SK-N-MC (cell line): ENCODE measurements at regions not wholly inside any gene's neighbourhood (a gene's known extent, or its start where the extent isn't known, plus 50 kb on each side); places are given as distances from the start of the nearest gene placed in this dataset.

ENCODE experiments used
- DNase-seq: peaks from one replicate; pipeline ENCODE4 v3.0.0-alpha.2; 2011; ENCODE audit warnings: low read depth, low spot score
- H3K27ac ChIP-seq: fragments of 200-600 bp; sonication (generic); 2 replicates; pipeline ENCODE4 v1.5.1; 2016; ENCODE audit warnings: mixed run types
- H3K36me3 ChIP-seq: fragments of 200-600 bp; sonication (generic); 2 replicates; pipeline ENCODE4 v1.6.1; 2017; ENCODE audit warnings: antibody characterized with exemption, low read length, mixed read lengths; ENCODE audit not compliant: insufficient read depth
- H3K4me3 ChIP-seq: fragments of 200-600 bp; sonication (generic); 2 replicates; pipeline ENCODE4 v1.5.1; 2016
- H3K9ac ChIP-seq: fragments of 200-600 bp; sonication (generic); 2 replicates; pipeline ENCODE4 v1.8.0; 2017; ENCODE audit warnings: mixed run types, mixed read lengths; ENCODE audit not compliant: insufficient read length
- H3K9me3 ChIP-seq: fragments of 200-600 bp; sonication (generic); 2 replicates; pipeline ENCODE4 v1.6.1; 2017; ENCODE audit warnings: low read depth, mild to moderate bottlenecking, antibody characterized with exemption, low read length, moderate library complexity, mixed read lengths
- EZH2 ChIP-seq: fragments of 200-600 bp; sonication (generic); IDR thresholded peaks from one replicate; pipeline ENCODE4 v1.6.1; 2017; ENCODE audit warnings: antibody characterized with exemption
- FOXP2 ChIP-seq: optimal IDR thresholded peaks from 2 replicates; pipeline ENCODE3; 2011; ENCODE audit warnings: mild to moderate bottlenecking, moderate library complexity; ENCODE audit not compliant: insufficient read depth; ENCODE audit errors: extremely low read length, control extremely low read depth
- POLR2AphosphoS5 ChIP-seq: IDR thresholded peaks from 2 replicates; pipeline ENCODE4 v1.6.1; 2012; ENCODE audit warnings: mild to moderate bottlenecking, low read depth, low read length, borderline replicate concordance

- H3K36me3 ChIP-seq, result no peaks in the 10 kb centered on the region
- DNase-seq, result no peak
- no peak overlapping the region for H3K9ac ChIP-seq
- H3K4me3 ChIP-seq, result no peak overlapping the region
- no peaks in the 10 kb centered on the region for H3K9me3 ChIP-seq
- H3K27ac ChIP-seq, result no peak overlapping the region
- TF ChIP-seq EZH2, result no peak
- no peak for TF ChIP-seq FOXP2
- TF ChIP-seq POLR2AphosphoS5, result no peak
Observed at GRCh38 chr5:88515881-88516819, 247.5 kb upstream of the TMEM161B start.

- TF ChIP-seq POLR2AphosphoS5, result no peak
- no peak for TF ChIP-seq EZH2
- TF ChIP-seq FOXP2, result no peak
Observed at GRCh38 chr5:88515068-88515467, 246.4 kb upstream of the TMEM161B start.

GRCh38 chr5:88509403-88509802 lies 240.8 kb upstream of the TMEM161B start:
- H3K4me3 ChIP-seq, result no peak overlapping the region
- no peaks in the 10 kb centered on the region for H3K36me3 ChIP-seq
- no peaks in the 10 kb centered on the region for H3K9me3 ChIP-seq
- H3K27ac ChIP-seq, result no peak overlapping the region
- no peak for DNase-seq
- TF ChIP-seq FOXP2, result no peak
- no peak overlapping the region for H3K9ac ChIP-seq

More at GRCh38 chr5:88515068-88515467, 246.4 kb upstream of the TMEM161B start:
- no peak overlapping the region for H3K27ac ChIP-seq
- no peak for DNase-seq
- no peak overlapping the region for H3K4me3 ChIP-seq
- H3K9ac ChIP-seq, result no peak overlapping the region
- no peaks in the 10 kb centered on the region for H3K9me3 ChIP-seq
- H3K36me3 ChIP-seq, result no peaks in the 10 kb centered on the region

- no peak for DNase-seq
- no peak overlapping the region for H3K4me3 ChIP-seq
- TF ChIP-seq FOXP2 (no peak), EZH2 (no peak), POLR2AphosphoS5 (no peak)
Observed at GRCh38 chr5:88507261-88507660, 238.6 kb upstream of the TMEM161B start.

GRCh38 chr5:88503406-88503805 lies 234.8 kb upstream of the TMEM161B start:
- Histone ChIP-seq H3K4me3 (no peak overlapping the region), H3K36me3 (no peaks in the 10 kb centered on the region), H3K9ac (no peak overlapping the region), H3K9me3 (no peaks in the 10 kb centered on the region), H3K27ac (no peak overlapping the region)
- DNase-seq, result no peak
- TF ChIP-seq FOXP2 (no peak), EZH2 (no peak)

More at GRCh38 chr5:88507261-88507660, 238.6 kb upstream of the TMEM161B start:
- no peaks in the 10 kb centered on the region for H3K9me3 ChIP-seq
- H3K27ac ChIP-seq, result no peak overlapping the region
- no peak overlapping the region for H3K9ac ChIP-seq
- H3K36me3 ChIP-seq, result no peaks in the 10 kb centered on the region

GRCh38 chr5:88503041-88503345 lies 234.3 kb upstream of the TMEM161B start:
- H3K36me3 ChIP-seq, result no peaks in the 10 kb centered on the region
- no peak overlapping the region for H3K27ac ChIP-seq
- no peak for DNase-seq
- no peak overlapping the region for H3K4me3 ChIP-seq
- no peaks in the 10 kb centered on the region for H3K9me3 ChIP-seq
- no peak overlapping the region for H3K9ac ChIP-seq
- TF ChIP-seq FOXP2, result no peak
- no peak for TF ChIP-seq POLR2AphosphoS5
- TF ChIP-seq EZH2, result no peak

- H3K27ac ChIP-seq, result no peak overlapping the region
- no peak overlapping the region for H3K4me3 ChIP-seq
- TF ChIP-seq FOXP2 (no peak), EZH2 (no peak)
- no peak overlapping the region for H3K9ac ChIP-seq
- no peak for DNase-seq
- H3K36me3 ChIP-seq, result no peaks in the 10 kb centered on the region
- no peaks in the 10 kb centered on the region for H3K9me3 ChIP-seq
Observed at GRCh38 chr5:88502179-88503040, 233.8 kb upstream of the TMEM161B start.

- no peak overlapping the region for H3K27ac ChIP-seq
- H3K4me3 ChIP-seq, result no peak overlapping the region
- no peak overlapping the region for H3K9ac ChIP-seq
- no peaks in the 10 kb centered on the region for H3K9me3 ChIP-seq
- TF ChIP-seq FOXP2, result no peak
- TF ChIP-seq POLR2AphosphoS5, result no peak
- no peak for TF ChIP-seq EZH2
- no peaks in the 10 kb centered on the region for H3K36me3 ChIP-seq
- DNase-seq, result no peak
Observed at GRCh38 chr5:88495810-88496209, 227.2 kb upstream of the TMEM161B start.
